Peyer's patch (tissue), 4 donors: ENCODE measurements at regions not wholly inside any gene's neighbourhood (a gene's known extent, or its start where the extent isn't known, plus 50 kb on each side); places are given as distances from the start of the nearest gene placed in this dataset.

Experiments used
- DNase-seq, 3 donors: peaks; one replicate each; pipeline ENCODE4 v3.0.0-alpha.2; 2017 to 2019
- H3K27ac ChIP-seq, 4 donors: fragments of 200-600 bp; sonication (generic); one replicate each; pipeline ENCODE4 v1.5.1; 2016 to 2019
- H3K27me3 ChIP-seq, 2 donors: fragments of 200-600 bp; sonication (generic); one replicate each; pipeline ENCODE4 v1.5.1; 2019
- H3K36me3 ChIP-seq, 3 donors: fragments of 200-600 bp; sonication (generic); one replicate each; pipeline ENCODE4 v1.5.1; 2016 to 2019
- H3K4me1 ChIP-seq, 4 donors: fragments of 200-600 bp; sonication (generic); one replicate each; pipeline ENCODE4 v1.5.1; 2016 to 2019
- H3K4me3 ChIP-seq, 4 donors: fragments of 200-600 bp; sonication (generic); 1 replicate in 3 of 4; 2 replicates in 1 of 4; pipeline ENCODE4 v1.5.1; 2016 to 2019; ENCODE audit warnings: mild to moderate bottlenecking in 1 of 4
- H3K9me3 ChIP-seq, 4 donors: fragments of 200-600 bp; sonication (generic); one replicate each; pipeline ENCODE4 v1.5.1; 2016 to 2019; ENCODE audit warnings: mild to moderate bottlenecking in 1 of 4
- CTCF ChIP-seq, 6 experiments: fragments of 450-650 bp in 4 of 6; fragments of 200-600 bp in 2 of 6; sonication (generic) in 1 of 6; IDR thresholded peaks; one replicate each; pipeline ENCODE4 v1.5.1; 2017 to 2019; ENCODE audit warnings: antibody characterized with exemption in 6 of 6, mild to moderate bottlenecking in 3 of 6, moderate library complexity in 1 of 6
- POLR2A ChIP-seq, 2 donors: fragments of 450-650 bp; IDR thresholded peaks; one replicate each; pipeline ENCODE4 v1.5.1; 2017; ENCODE audit warnings: antibody characterized with exemption in 2 of 2, mild to moderate bottlenecking in 2 of 2, moderate library complexity in 2 of 2

GRCh38 chr5:2544003-2544402 lies 207.5 kb downstream of the IRX2 start:
- no peaks in the 10 kb centered on the region for H3K36me3 ChIP-seq
- H3K4me1 ChIP-seq: no peaks in the 10 kb centered on the region
- TF ChIP-seq POLR2A (IDR thresholded peaks at IDR 0.05) (no peak), CTCF (IDR thresholded peaks at IDR 0.05) (no peak)
- no peak overlapping the region for H3K27ac ChIP-seq
- no peak for DNase-seq
- no peaks in the 10 kb centered on the region for H3K27me3 ChIP-seq
- H3K4me3 ChIP-seq: no peak overlapping the region
- no peaks in the 10 kb centered on the region for H3K9me3 ChIP-seq

GRCh38 chr5:2542821-2543220 lies 208.7 kb downstream of the IRX2 start:
- Histone ChIP-seq H3K27ac (no peak overlapping the region), H3K9me3 (no peaks in the 10 kb centered on the region), H3K27me3 (no peaks in the 10 kb centered on the region), H3K36me3 (no peaks in the 10 kb centered on the region), H3K4me3 (no peak overlapping the region), H3K4me1 (no peaks in the 10 kb centered on the region)
- no peak for DNase-seq
- TF ChIP-seq CTCF (IDR thresholded peaks at IDR 0.05) (no peak), POLR2A (IDR thresholded peaks at IDR 0.05) (no peak)

- Histone ChIP-seq H3K9me3 (no peaks in the 10 kb centered on the region), H3K27me3 (no peaks in the 10 kb centered on the region), H3K4me3 (no peak overlapping the region), H3K36me3 (no peaks in the 10 kb centered on the region), H3K27ac (no peak overlapping the region), H3K4me1 (no peaks in the 10 kb centered on the region)
- no peak for TF ChIP-seq CTCF (IDR thresholded peaks at IDR 0.05)
- TF ChIP-seq POLR2A (IDR thresholded peaks at IDR 0.05): no peak
- no peak for DNase-seq
Observed at GRCh38 chr5:2542026-2542425, 209.5 kb downstream of the IRX2 start.

- Histone ChIP-seq H3K4me1 (no peaks in the 10 kb centered on the region), H3K27ac (no peak overlapping the region), H3K4me3 (no peak overlapping the region), H3K9me3 (no peaks in the 10 kb centered on the region), H3K36me3 (no peaks in the 10 kb centered on the region), H3K27me3 (no peaks in the 10 kb centered on the region)
- TF ChIP-seq CTCF (IDR thresholded peaks at IDR 0.05) (no peak), POLR2A (IDR thresholded peaks at IDR 0.05) (no peak)
- DNase-seq: no peak
Observed at GRCh38 chr5:2538169-2538568, 213.3 kb downstream of the IRX2 start.

GRCh38 chr5:2537378-2538145 lies 213.9 kb downstream of the IRX2 start:
- H3K4me3 ChIP-seq: no peak overlapping the region
- no peaks in the 10 kb centered on the region for H3K4me1 ChIP-seq
- no peaks in the 10 kb centered on the region for H3K36me3 ChIP-seq
- H3K9me3 ChIP-seq: peaks cover 0 to 2% (median 0%) of the 10 kb centered on the region in 4 donors
- no peak overlapping the region for H3K27ac ChIP-seq
- no peak for DNase-seq
- TF ChIP-seq CTCF (IDR thresholded peaks at IDR 0.05) (no peak), POLR2A (IDR thresholded peaks at IDR 0.05) (no peak)
- H3K27me3 ChIP-seq: no peaks in the 10 kb centered on the region
